Fibroblast of skin of left biceps (primary cell): ENCODE measurements at regions not wholly inside any gene's neighbourhood (a gene's known extent, or its start where the extent isn't known, plus 50 kb on each side); places are given as distances from the start of the nearest gene placed in this dataset.

Experiments used
- DNase-seq, 2 experiments: peaks; one replicate each; pipeline ENCODE4 v3.0.0-alpha.2; 2013; ENCODE audit warnings: low read depth in 2 of 2

DNA sequence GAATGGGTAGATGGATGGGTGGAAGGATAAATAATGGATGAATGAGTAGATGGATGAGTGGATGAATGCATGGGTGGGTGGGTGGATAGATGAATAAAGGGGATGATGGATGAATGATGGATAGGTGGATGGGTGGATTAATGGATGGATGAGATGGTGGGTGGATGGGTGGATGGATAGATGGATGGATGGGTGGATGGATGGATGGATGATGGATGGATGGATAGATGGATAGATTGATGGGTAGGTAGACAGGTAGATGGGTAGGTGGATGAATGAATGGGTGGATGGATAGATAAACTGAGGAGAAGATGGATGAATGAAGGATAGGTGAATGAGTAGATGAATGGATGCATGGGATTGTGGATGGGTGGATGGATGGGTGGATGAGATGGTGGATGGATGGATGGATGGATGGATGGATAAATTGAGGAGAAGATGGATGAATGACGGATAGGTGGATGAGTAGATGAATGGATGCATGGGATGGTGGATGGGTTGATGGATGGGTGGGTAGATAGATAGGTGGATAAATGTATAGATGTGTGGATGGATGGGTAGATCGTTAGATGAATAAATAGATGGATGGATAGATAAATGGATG, 331.3 kb downstream of the MN1 start:
- no peak for DNase-seq

GRCh38 chr22:27472975-27473374, 328.6 kb downstream of the MN1 start:
- DNase-seq = no peak

DNA sequence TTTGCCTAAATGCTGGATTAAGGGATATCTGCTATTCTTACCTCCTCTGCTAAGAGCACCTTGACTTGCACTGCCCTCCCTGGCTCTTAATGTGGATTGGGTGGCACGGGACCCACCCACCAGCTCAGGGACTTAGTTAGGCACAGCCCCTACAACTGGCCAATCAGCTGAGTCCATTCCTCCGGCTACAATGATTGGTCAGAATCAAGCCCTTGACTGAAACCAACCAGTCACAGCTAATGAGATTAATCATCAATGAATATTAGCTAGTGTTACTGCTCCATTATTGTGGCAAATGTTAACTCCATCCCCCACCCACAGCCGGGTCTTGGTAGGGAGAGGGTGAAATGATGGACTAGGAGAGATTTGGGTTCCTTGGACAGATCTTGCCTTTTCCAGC, 328.0 kb downstream of the MN1 start:
- no peak for DNase-seq

DNA sequence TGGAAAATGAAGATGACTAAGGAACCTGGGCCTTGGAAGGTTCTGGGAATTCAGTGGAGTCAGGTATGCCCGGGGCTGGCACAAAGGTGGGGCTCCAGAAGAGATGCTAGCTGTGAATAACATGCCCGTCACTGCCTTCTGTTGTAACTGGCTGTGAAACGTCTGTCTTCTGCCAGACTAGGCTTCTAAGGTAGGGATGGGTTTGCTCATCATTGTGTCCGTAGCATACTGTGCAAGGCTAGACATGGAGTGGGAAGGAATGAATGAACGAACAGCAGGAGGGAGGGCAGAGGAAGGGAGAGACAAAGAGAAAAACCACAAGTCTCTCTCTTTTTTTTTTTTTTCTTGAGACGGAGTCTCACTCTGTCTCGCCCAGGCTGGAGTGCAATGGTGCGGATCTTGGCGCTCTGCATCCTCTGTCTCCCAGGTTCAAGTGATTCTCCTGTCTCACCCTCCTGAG, 327.4 kb downstream of the MN1 start:
- no peak for DNase-seq

GRCh38 chr22:27474711-27475547, 326.6 kb downstream of the MN1 start:
- peak; percentile 88 to 90 for DNase-seq

DNA sequence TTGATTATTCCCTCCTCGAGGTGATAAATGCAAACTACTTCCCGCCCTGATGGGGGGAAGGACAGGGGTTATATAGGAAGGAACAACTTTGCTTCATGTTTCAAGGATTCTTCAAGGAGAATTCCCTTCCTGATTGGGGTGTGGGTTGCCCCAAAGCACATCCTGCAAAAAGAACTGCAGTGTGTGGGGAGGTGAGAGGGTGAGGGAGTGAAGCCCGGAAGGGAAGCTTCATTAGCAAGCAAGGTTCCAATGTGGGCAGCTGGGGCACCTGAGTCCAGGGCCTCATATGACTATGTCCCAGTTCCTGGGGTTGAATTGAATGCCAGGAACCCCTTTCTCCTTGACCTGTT, 326.0 kb downstream of the MN1 start:
- DNase-seq = no peak

- no peak for DNase-seq
Observed at GRCh38 chr22:27476318-27476717, 325.2 kb downstream of the MN1 start.

- no peak for DNase-seq
Observed at GRCh38 chr22:27476729-27477128, 324.8 kb downstream of the MN1 start.

- DNase-seq = no peak
Observed at GRCh38 chr22:27477171-27477570, 324.4 kb downstream of the MN1 start.

GRCh38 chr22:27480487-27480886, 321.1 kb downstream of the MN1 start:
- DNase-seq = no peak

DNA sequence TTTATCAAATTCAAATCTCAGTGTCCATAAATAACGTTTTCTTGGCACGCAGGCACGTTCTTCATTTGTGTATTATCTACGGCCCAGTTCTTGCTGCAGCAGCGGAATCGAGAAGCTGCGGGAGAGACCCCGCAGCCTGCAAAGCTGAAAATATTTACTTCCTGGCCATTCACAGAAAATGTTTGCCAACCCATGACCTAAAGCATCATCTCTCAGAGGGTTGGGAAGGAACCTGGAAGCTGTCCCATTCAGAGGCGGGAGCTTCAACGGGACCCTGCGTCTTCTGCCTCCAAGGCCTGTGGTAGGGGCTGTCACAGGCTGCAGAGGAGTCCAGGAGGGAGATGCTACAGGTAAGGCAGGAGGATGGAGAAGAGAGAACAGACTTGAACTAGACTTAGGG, 319.2 kb downstream of the MN1 start:
- no peak for DNase-seq

- DNase-seq = no peak
Observed at GRCh38 chr22:27483095-27483785, 318.3 kb downstream of the MN1 start.

- no peak for DNase-seq
Observed at GRCh38 chr22:27485842-27486241, 315.7 kb downstream of the MN1 start.

- DNase-seq = no peak
Observed at GRCh38 chr22:27487600-27488452, 313.7 kb downstream of the MN1 start.

DNA sequence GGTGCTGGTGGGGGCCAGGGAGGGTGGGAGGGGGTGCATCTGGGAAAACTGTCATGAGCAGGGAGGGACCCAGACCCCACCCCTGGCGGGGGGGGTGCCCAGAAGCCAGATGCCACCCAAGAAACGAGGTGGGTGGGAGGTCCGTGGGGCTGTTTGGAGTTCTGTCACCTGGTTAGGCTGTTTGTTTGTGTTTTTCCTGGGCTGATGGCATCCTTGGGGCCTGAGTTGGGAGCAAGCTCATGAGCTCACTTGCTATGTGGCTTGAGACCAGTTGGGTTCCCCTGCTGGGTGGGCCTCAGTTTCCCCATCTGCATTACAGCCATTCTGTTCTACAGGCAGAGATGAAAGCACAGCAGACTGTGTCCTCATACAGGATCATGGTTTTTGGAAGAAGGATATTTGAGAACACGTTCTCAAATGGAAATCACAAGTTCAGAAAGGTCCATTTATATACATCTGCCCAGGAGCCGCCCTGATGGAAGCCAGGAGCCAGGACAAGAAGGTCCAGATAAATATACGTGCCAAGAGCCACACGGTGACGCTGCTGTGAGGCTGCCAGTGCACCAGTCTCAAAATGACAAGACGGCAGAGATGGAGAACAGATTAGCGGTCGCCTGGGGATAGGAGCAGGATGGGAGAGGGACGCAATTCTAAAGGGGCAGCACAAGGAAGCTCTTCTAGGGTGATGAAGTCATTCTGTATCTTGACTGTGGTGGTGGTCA, 312.9 kb downstream of the MN1 start:
- DNase-seq = no peak

DNA sequence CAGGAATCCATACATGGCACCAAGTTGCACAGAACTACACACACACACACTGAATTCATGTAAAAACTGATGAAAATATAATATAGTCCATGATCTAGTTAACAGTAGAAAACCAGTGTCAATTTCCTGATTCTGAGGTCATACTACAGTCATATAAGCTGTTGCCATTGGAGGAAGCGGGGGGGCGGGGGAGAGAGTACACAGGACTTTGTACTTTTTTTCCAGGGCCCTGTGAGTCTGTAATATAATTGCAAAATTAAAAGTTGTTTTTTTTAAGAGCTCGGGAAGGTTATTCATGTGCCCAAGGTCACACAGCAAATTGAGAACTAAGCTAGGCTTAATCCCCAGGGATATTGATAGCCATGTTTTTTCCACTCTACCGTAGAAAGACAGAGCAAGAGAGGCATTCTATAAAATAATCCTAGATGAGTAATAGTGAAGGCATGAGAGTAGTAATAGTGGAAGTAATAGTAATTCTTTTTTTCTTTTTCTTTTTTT, 312.3 kb downstream of the MN1 start:
- DNase-seq = no peak

DNA sequence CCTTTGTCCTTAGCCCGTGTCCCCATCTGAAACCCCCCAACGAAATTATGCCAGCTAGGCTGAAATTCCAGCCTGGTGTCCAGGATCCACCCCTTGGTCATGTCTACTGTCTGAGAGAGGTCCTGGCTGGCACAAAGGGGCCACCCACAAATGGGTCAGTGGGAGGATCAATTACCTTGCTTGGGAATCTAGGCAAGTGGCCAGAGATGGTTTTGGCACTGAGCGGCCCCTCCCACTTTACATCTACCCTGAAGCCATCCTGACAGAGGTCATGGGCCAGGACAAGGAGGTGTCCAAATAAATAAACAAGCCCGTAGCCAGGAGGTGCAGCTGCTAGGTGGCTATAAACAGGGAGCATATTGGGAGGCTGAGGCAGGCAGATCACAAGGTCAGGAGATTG, 311.5 kb downstream of the MN1 start:
- DNase-seq = no peak

DNA sequence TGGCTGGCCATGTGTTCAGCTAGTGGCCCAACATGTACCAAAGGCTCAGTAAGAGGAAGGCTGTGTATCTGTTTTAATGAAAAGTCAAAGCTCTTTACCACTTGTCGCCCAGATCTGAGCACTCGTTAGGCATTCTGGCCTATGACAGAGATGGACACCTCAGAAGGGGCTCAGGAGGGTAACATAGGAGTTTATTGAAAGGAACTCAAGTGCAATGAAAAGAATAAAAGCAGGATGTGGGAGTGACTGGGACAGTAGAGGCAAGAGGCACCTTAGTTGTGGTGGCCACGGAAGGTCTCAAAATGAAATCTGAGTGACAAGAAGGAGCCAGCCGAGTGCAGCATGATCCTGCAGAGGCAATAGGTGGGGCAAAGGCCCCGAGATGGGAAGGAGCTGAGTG, 309.7 kb downstream of the MN1 start:
- DNase-seq = no peak

- no peak for DNase-seq
Observed at GRCh38 chr22:27492566-27493201, 308.9 kb downstream of the MN1 start.

- DNase-seq = no peak
Observed at GRCh38 chr22:27493796-27494195, 307.8 kb downstream of the MN1 start.

DNA sequence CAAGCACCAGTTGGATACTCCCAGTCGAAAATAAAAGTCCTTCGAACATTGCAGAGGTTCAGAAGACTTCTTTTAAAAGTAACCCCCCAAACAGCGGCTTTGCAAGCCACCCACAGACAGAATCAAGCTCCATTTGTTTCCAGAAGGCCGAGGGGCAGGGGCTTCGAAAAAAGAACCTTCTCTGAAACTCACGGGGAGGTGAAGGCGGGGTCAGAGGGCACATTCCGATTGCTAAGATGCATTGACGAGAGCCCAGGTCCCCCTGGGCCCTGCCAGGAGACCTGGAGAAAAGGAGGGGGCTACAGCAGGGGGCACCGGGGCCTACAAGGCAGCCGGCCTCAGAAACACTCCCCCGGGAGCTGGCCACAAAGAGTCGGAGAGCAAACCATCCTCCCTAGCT, 306.8 kb downstream of the MN1 start:
- DNase-seq = no peak
